CD4-positive, alpha-beta T cell treated with Interleukin-4 for 1 hour (primary cell): ENCODE measurements at regions not wholly inside any gene's neighbourhood (a gene's known extent, or its start where the extent isn't known, plus 50 kb on each side); places are given as distances from the start of the nearest gene placed in this dataset.
"Not testable (repeated sequence)": the region's sequence is repeated elsewhere in the genome, so short reads cannot be mapped to it uniquely, and the experiment has no call there.

Source experiments
- DNase-seq, 2 donors: peaks; one replicate each; pipeline ENCODE4 v3.0.0-alpha.2; 2020 to 2022

- no peak for DNase-seq
Observed at GRCh38 chr10:23657677-23658076, 218.8 kb downstream of the OTUD1 start.

GRCh38 chr10:23671866-23672265 lies 233.0 kb downstream of the OTUD1 start:
- DNase-seq, result not testable (repeated sequence)

- no peak for DNase-seq
Observed at GRCh38 chr10:23675585-23675984, 236.7 kb downstream of the OTUD1 start.

- no peak for DNase-seq
Observed at GRCh38 chr10:23676296-23676695, 237.4 kb downstream of the OTUD1 start.

- DNase-seq, result no peak
Observed at GRCh38 chr10:23686722-23687121, 247.8 kb downstream of the OTUD1 start.

- DNase-seq, result no peak
Observed at GRCh38 chr10:23692736-23693135, 253.9 kb downstream of the OTUD1 start.

GRCh38 chr10:23693501-23693901 lies 254.6 kb downstream of the OTUD1 start:
- no peak for DNase-seq

- DNase-seq, result no peak
Observed at GRCh38 chr10:23693925-23694324, 255.1 kb downstream of the OTUD1 start.

GRCh38 chr10:23694446-23694920 lies 255.6 kb downstream of the OTUD1 start:
- DNase-seq, result no peak

- no peak for DNase-seq
Observed at GRCh38 chr10:23694921-23695824, 256.3 kb downstream of the OTUD1 start.

- DNase-seq, result no peak
Observed at GRCh38 chr10:23695825-23696420, 257.0 kb downstream of the OTUD1 start.

- DNase-seq, result no peak
Observed at GRCh38 chr10:23696476-23696875, 257.6 kb downstream of the OTUD1 start.

- peak; percentile 43 to 53 for DNase-seq
Observed at GRCh38 chr10:23702977-23703414, 264.1 kb downstream of the OTUD1 start.

- no peak for DNase-seq
Observed at GRCh38 chr10:23715363-23715762, 276.5 kb downstream of the OTUD1 start.

GRCh38 chr10:23717913-23718312 lies 279.0 kb downstream of the OTUD1 start:
- DNase-seq, result no peak

- DNase-seq, result no peak
Observed at GRCh38 chr10:23718946-23719345, 280.1 kb downstream of the OTUD1 start.

- no peak for DNase-seq
Observed at GRCh38 chr10:23723796-23724195, 284.9 kb downstream of the OTUD1 start.

GRCh38 chr10:23725548-23725947 lies 286.7 kb downstream of the OTUD1 start:
- DNase-seq, result no peak

- peak in 1 of 2 donors; percentile 15 for DNase-seq
Observed at GRCh38 chr10:23742368-23742767, 303.5 kb downstream of the OTUD1 start.

- DNase-seq, result no peak
Observed at GRCh38 chr10:23742807-23743206, 303.9 kb downstream of the OTUD1 start.

GRCh38 chr10:23754179-23754578 lies 315.3 kb downstream of the OTUD1 start:
- DNase-seq, result no peak

GRCh38 chr10:23754941-23755340 lies 316.1 kb downstream of the OTUD1 start:
- DNase-seq, result no peak

- DNase-seq, result no peak
Observed at GRCh38 chr10:23755556-23755955, 316.7 kb downstream of the OTUD1 start.

GRCh38 chr10:23768281-23768680 lies 329.4 kb downstream of the OTUD1 start:
- DNase-seq, result no peak
